ENCODE measurements at regions not wholly inside any gene's neighbourhood (a gene's known extent, or its start where the extent isn't known, plus 50 kb on each side); places are given as distances from the start of the nearest gene placed in this dataset.

DNA sequence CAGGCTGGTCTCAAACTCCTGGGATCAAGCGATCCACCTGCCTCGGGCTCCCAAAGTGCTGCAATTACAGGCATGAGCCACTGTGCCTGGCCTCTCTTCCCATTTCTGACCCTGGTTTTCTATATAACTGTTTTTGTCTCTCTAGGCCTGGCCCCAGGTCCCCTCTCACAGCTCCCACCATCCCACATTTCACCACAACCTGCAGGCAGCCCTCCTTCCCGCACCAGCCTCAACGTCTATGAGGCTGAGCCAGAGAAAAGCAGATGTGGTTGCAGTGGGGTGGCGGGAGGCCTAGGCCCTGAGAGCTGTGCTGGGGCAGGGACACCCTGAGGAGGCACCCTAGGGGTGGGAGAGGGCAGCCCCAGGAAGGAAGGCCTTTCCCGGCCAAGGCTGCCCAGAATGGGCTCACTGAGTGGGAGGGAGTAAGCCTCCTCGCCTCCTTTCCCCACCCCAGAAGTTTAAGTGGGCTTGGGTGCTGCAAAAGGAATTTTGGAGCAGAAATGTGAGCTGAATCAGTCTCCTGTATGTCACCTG, 99.7 kb downstream of the LSM3 start:
- intact Hi-C loops (cut with DNase I): no loop called here
- no peaks in the 10 kb centered on the region for H3K4me1 ChIP-seq
- no peaks in the 10 kb centered on the region for H3K36me3 ChIP-seq
- WGBS, 2 donors: 91 to 100% methylated on average over 6 of the region's 7 CpGs
- H3K27me3 ChIP-seq: no peaks in the 10 kb centered on the region
- no peak for TF ChIP-seq POLR2A (IDR thresholded peaks at IDR 0.05)
- TF ChIP-seq, protein P1, sequence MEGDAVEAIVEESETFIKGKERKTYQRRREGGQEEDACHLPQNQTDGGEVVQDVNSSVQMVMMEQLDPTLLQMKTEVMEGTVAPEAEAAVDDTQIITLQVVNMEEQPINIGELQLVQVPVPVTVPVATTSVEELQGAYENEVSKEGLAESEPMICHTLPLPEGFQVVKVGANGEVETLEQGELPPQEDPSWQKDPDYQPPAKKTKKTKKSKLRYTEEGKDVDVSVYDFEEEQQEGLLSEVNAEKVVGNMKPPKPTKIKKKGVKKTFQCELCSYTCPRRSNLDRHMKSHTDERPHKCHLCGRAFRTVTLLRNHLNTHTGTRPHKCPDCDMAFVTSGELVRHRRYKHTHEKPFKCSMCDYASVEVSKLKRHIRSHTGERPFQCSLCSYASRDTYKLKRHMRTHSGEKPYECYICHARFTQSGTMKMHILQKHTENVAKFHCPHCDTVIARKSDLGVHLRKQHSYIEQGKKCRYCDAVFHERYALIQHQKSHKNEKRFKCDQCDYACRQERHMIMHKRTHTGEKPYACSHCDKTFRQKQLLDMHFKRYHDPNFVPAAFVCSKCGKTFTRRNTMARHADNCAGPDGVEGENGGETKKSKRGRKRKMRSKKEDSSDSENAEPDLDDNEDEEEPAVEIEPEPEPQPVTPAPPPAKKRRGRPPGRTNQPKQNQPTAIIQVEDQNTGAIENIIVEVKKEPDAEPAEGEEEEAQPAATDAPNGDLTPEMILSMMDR (IDR thresholded peaks at IDR 0.05): no peak
- no peak overlapping the region for H3K4me3 ChIP-seq (replicated peaks in 1 of 3)
- no peaks in the 10 kb centered on the region for H3K9me3 ChIP-seq
- no peak for DNase-seq
- no peak overlapping the region for H3K27ac ChIP-seq

DNA sequence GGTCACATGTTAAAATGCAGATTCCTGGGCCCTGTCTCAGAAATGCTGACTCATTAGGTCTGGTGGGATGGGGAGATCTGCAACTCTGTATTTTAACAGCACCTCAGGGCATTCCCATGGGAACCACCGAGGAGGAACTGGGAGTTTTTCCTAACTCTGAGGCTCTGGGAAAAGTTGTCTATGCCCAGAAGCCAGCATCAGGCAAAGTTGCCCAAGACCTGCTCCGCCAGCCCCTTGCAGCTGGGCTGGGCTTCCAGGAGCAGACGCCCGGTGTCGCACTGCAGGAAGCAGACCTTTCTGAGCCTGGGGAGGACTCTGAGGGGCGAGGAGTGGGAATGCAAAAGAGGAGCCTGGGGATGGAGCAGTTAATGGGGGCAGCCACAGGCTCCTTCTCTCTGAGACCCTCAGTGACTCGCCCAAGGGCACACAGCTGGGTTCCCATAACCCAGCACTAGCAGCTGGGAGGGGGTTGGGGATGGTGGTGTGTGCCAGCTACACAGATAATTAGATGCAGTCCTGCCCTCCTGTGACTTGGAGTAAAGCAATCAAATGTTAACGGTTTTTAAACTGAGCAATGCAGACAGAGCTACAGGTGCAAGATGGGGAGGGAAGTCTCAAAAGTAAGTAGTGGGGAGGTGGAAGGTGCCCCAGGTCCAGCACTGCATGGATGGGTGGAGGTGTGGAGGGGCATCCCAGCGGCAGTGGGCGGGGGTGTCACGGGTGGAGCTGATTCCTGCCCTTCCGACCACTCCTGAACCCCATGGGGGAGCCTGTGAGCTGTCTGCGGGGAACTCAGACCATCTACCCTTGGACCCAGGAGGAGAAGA, 100.4 kb downstream of the LSM3 start:
- intact Hi-C loops (cut with DNase I): no loop called here
- no peaks in the 10 kb centered on the region for H3K36me3 ChIP-seq
- H3K9me3 ChIP-seq: no peaks in the 10 kb centered on the region
- no peak overlapping the region for H3K27ac ChIP-seq
- TF ChIP-seq POLR2A (IDR thresholded peaks at IDR 0.05): no peak
- TF ChIP-seq, protein P1 (IDR thresholded peaks at IDR 0.05): no peak
- WGBS, 2 donors: 63 to 64% methylated on average over 12 to 13 of the region's 13 CpGs
- H3K27me3 ChIP-seq: no peaks in the 10 kb centered on the region
- H3K4me1 ChIP-seq: no peaks in the 10 kb centered on the region
- DNase-seq: no peak
- no peak overlapping the region for H3K4me3 ChIP-seq (replicated peaks in 1 of 3)

GRCh38 chr3:14279626-14280061, 101.0 kb downstream of the LSM3 start:
- Histone ChIP-seq H3K27me3 (no peaks in the 10 kb centered on the region), H3K27ac (no peak overlapping the region), H3K36me3 (no peaks in the 10 kb centered on the region), H3K4me3 (replicated peaks in 1 of 3) (no peak overlapping the region), H3K9me3 (no peaks in the 10 kb centered on the region), H3K4me1 (no peaks in the 10 kb centered on the region)
- TF ChIP-seq POLR2A (IDR thresholded peaks at IDR 0.05): no peak
- TF ChIP-seq, protein P1 (IDR thresholded peaks at IDR 0.05): no peak
- WGBS, 2 donors: 83 to 97% methylated on average over 9 to 11 of the region's 11 CpGs
- no peak for DNase-seq
- intact Hi-C loops (cut with DNase I): no loop called here

DNA sequence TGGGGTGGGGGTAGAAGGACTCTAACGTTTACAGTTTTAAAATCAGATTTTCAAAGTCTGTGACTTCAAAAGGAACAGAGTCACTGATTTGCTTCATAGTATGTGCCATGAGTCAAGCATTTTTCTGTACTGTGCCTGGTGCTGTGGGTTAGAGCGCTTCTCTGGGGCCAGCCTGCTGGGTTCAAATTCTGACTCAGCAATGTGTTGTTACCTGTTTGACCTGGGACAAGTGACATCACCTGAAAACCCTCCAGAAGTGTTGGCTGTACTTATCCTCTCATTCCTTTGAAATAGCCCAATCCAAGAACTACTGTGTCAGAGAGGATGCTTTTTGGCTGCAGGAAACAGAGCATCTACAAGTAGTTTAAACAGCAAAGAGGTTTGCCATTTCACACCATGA, 101.7 kb downstream of the LSM3 start:
- H3K36me3 ChIP-seq: no peaks in the 10 kb centered on the region

More for the DNA sequence above, 101.7 kb downstream of the LSM3 start:
- Histone ChIP-seq H3K27me3 (no peaks in the 10 kb centered on the region), H3K27ac (no peak overlapping the region), H3K4me1 (no peaks in the 10 kb centered on the region), H3K9me3 (no peaks in the 10 kb centered on the region), H3K4me3 (replicated peaks in 1 of 3) (no peak overlapping the region)
- DNase-seq: no peak
- TF ChIP-seq POLR2A (IDR thresholded peaks at IDR 0.05): no peak
- TF ChIP-seq, protein P1 (IDR thresholded peaks at IDR 0.05): no peak
- WGBS, 2 donors: 60 to 67% methylated on average over 2 of the region's 2 CpGs
- intact Hi-C loops (cut with DNase I): no loop called here

Data from thyroid gland (tissue), 4 donors.